ENCODE measurements at regions not wholly inside any gene's neighbourhood (a gene's known extent, or its start where the extent isn't known, plus 50 kb on each side); places are given as distances from the start of the nearest gene placed in this dataset.

- no peaks in the 10 kb centered on the region for H3K4me1 ChIP-seq (ENCODE audit: insufficient read depth, low read length)
- H3K9me3 ChIP-seq (ENCODE audit: low read depth, low read length) = peaks cover 2% of the 10 kb centered on the region
- H3K4me2 ChIP-seq (ENCODE audit: insufficient read depth, low read length) = no peak overlapping the region
- no peak for TF ChIP-seq CTCF (IDR thresholded peaks at IDR 0.05; ENCODE audit: extremely low read depth, low read depth, low read length)
- no peaks in the 10 kb centered on the region for H3K27me3 ChIP-seq (ENCODE audit: insufficient read depth, low read length)
- no peaks in the 10 kb centered on the region for H3K36me3 ChIP-seq (ENCODE audit: insufficient read depth, low read length)
- no peaks in the 10 kb centered on the region for H3K79me2 ChIP-seq (ENCODE audit: insufficient read depth, low read length)
- DNase-seq (ENCODE audit: insufficient read length, low spot score, missing footprints) = no peak
- H3K4me3 ChIP-seq (ENCODE audit: insufficient read depth, low read length) = no peak overlapping the region
- no peak overlapping the region for H3K27ac ChIP-seq (ENCODE audit: low read depth, low read length)
- H4K20me1 ChIP-seq (ENCODE audit: insufficient read depth, low read length) = no peaks in the 10 kb centered on the region
- H2AFZ ChIP-seq (ENCODE audit: low read length) = no peak overlapping the region
Measured at GRCh38 chr13:89968470-89968869, 1379.0 kb upstream of the MIR17HG start.

GRCh38 chr13:89970353-89970709 is 1377.2 kb upstream of the MIR17HG start:
- no peaks in the 10 kb centered on the region for H3K36me3 ChIP-seq (ENCODE audit: insufficient read depth, low read length)
- H2AFZ ChIP-seq (ENCODE audit: low read length) = no peak overlapping the region
- no peaks in the 10 kb centered on the region for H3K79me2 ChIP-seq (ENCODE audit: insufficient read depth, low read length)
- no peak overlapping the region for H3K4me2 ChIP-seq (ENCODE audit: insufficient read depth, low read length)
- H3K4me3 ChIP-seq (ENCODE audit: insufficient read depth, low read length) = no peak overlapping the region
- H3K4me1 ChIP-seq (ENCODE audit: insufficient read depth, low read length) = no peaks in the 10 kb centered on the region
- no peak overlapping the region for H3K27ac ChIP-seq (ENCODE audit: low read depth, low read length)
- H4K20me1 ChIP-seq (ENCODE audit: insufficient read depth, low read length) = no peaks in the 10 kb centered on the region
- no peak for TF ChIP-seq CTCF (IDR thresholded peaks at IDR 0.05; ENCODE audit: extremely low read depth, low read depth, low read length)
- no peaks in the 10 kb centered on the region for H3K27me3 ChIP-seq (ENCODE audit: insufficient read depth, low read length)
- DNase-seq (ENCODE audit: insufficient read length, low spot score, missing footprints) = no peak
- no peaks in the 10 kb centered on the region for H3K9me3 ChIP-seq (ENCODE audit: low read depth, low read length)

GRCh38 chr13:89977203-89977602 is 1370.3 kb upstream of the MIR17HG start:
- no peaks in the 10 kb centered on the region for H3K9me3 ChIP-seq (ENCODE audit: low read depth, low read length)
- no peak overlapping the region for H3K27ac ChIP-seq (ENCODE audit: low read depth, low read length)
- H3K4me1 ChIP-seq (ENCODE audit: insufficient read depth, low read length) = no peaks in the 10 kb centered on the region
- no peak overlapping the region for H3K4me3 ChIP-seq (ENCODE audit: insufficient read depth, low read length)
- H3K79me2 ChIP-seq (ENCODE audit: insufficient read depth, low read length) = no peaks in the 10 kb centered on the region
- H2AFZ ChIP-seq (ENCODE audit: low read length) = no peak overlapping the region
- DNase-seq (ENCODE audit: insufficient read length, low spot score, missing footprints) = no peak
- no peaks in the 10 kb centered on the region for H3K27me3 ChIP-seq (ENCODE audit: insufficient read depth, low read length)
- no peak overlapping the region for H3K4me2 ChIP-seq (ENCODE audit: insufficient read depth, low read length)
- TF ChIP-seq CTCF (IDR thresholded peaks at IDR 0.05; ENCODE audit: extremely low read depth, low read depth, low read length) = no peak
- H3K36me3 ChIP-seq (ENCODE audit: insufficient read depth, low read length) = no peaks in the 10 kb centered on the region
- no peaks in the 10 kb centered on the region for H4K20me1 ChIP-seq (ENCODE audit: insufficient read depth, low read length)

- no peaks in the 10 kb centered on the region for H4K20me1 ChIP-seq (ENCODE audit: insufficient read depth, low read length)
- no peak overlapping the region for H3K4me2 ChIP-seq (ENCODE audit: insufficient read depth, low read length)
- H3K27ac ChIP-seq (ENCODE audit: low read depth, low read length) = no peak overlapping the region
- no peaks in the 10 kb centered on the region for H3K9me3 ChIP-seq (ENCODE audit: low read depth, low read length)
- H3K4me3 ChIP-seq (ENCODE audit: insufficient read depth, low read length) = no peak overlapping the region
- H3K27me3 ChIP-seq (ENCODE audit: insufficient read depth, low read length) = no peaks in the 10 kb centered on the region
- no peak for DNase-seq (ENCODE audit: insufficient read length, low spot score, missing footprints)
- no peaks in the 10 kb centered on the region for H3K36me3 ChIP-seq (ENCODE audit: insufficient read depth, low read length)
- H3K79me2 ChIP-seq (ENCODE audit: insufficient read depth, low read length) = no peaks in the 10 kb centered on the region
- H2AFZ ChIP-seq (ENCODE audit: low read length) = no peak overlapping the region
- no peak for TF ChIP-seq CTCF (IDR thresholded peaks at IDR 0.05; ENCODE audit: extremely low read depth, low read depth, low read length)
- no peaks in the 10 kb centered on the region for H3K4me1 ChIP-seq (ENCODE audit: insufficient read depth, low read length)
Measured at GRCh38 chr13:89980896-89981295, 1366.6 kb upstream of the MIR17HG start.

Data from osteoblast (primary cell).